PC-3 (cell line): ENCODE measurements at regions not wholly inside any gene's neighbourhood (a gene's known extent, or its start where the extent isn't known, plus 50 kb on each side); places are given as distances from the start of the nearest gene placed in this dataset.
A peak's percentile ranks its signal among the peaks of the same experiment; 100 is the strongest.

Experiments
- ATAC-seq: fragments of 200-7000 bp; cut with Tn5 transposase; 2 replicates; pipeline ENCODE4 v1.9.1; 2020; ENCODE audit warnings: mild to moderate bottlenecking, moderate library complexity
- BruUV-seq: library from RNA; stranded (reverse); fragments of 400-500 nt; replicated peaks from 2 replicates; lab custom pipeline; 2021; lab: Mats Ljungman, UMichigan
- CTCF ChIA-PET: fragments of 300-600 bp; sonication (Branson Sonifier 250); formaldehyde crosslinking; loops from one replicate; lab custom pipeline; 2022; ENCODE audit warnings: antibody characterized with exemption; lab: Charles Lee
- POLR2A ChIA-PET: fragments of 300-600 bp; sonication (Branson Sonifier 250); formaldehyde crosslinking; loops from one replicate; lab custom pipeline; 2022; ENCODE audit warnings: antibody characterized with exemption; ENCODE audit not compliant: unreplicated experiment; lab: Charles Lee
- DNase-seq: peaks from one replicate; pipeline ENCODE4 v3.0.0-alpha.2; 2015
- H2AFZ ChIP-seq: fragments of 300-600 bp; sonication (generic); 2 replicates; pipeline ENCODE4 v1.6.0; 2016; ENCODE audit warnings: antibody characterized with exemption, low read length
- H3F3A ChIP-seq: fragments of 300-600 bp; sonication (generic); one replicate; pipeline ENCODE4 v1.6.0; 2017; ENCODE audit warnings: antibody characterized with exemption, low read length, control low read depth, mild to moderate bottlenecking; ENCODE audit not compliant: unreplicated experiment
- H3K27ac ChIP-seq: fragments of 300-600 bp; sonication (generic); 2 replicates; pipeline ENCODE4 v1.5.1; 2016; ENCODE audit warnings: mild to moderate bottlenecking, low read length
- H3K27me3 ChIP-seq: fragments of 300-600 bp; sonication (generic); 2 replicates; pipeline ENCODE4 v1.6.1; 2016; ENCODE audit warnings: low read length, mixed read lengths
- H3K36me3 ChIP-seq: fragments of 300-600 bp; sonication (generic); 2 replicates; pipeline ENCODE4 v1.6.1; 2016; ENCODE audit warnings: low read depth, mixed run types, low read length, mixed read lengths
- H3K4me1 ChIP-seq: fragments of 300-600 bp; sonication (generic); 2 replicates; pipeline ENCODE4 v1.5.1; 2016; ENCODE audit warnings: low read length; ENCODE audit not compliant: insufficient read depth
- H3K4me2 ChIP-seq: fragments of 300-600 bp; sonication (generic); 2 replicates; pipeline ENCODE4 v1.6.0; 2016; ENCODE audit warnings: low read length
- H3K4me3 ChIP-seq: fragments of 300-600 bp; sonication (generic); 2 replicates; pipeline ENCODE4 v1.5.1; 2016; ENCODE audit warnings: mild to moderate bottlenecking, low read length, mixed read lengths
- H3K79me2 ChIP-seq: fragments of 300-600 bp; sonication (generic); 2 replicates; pipeline ENCODE4 v1.6.1; 2017; ENCODE audit warnings: low read length, mixed read lengths
- H3K9ac ChIP-seq: fragments of 300-600 bp; sonication (generic); 2 replicates; pipeline ENCODE4 v1.6.0; 2016; ENCODE audit warnings: mild to moderate bottlenecking, low read length
- H3K9me2 ChIP-seq: fragments of 300-600 bp; sonication (generic); replicated peaks from 2 replicates; pipeline ENCODE4 v1.6.1; 2016; ENCODE audit warnings: mixed run types, low read length, mixed read lengths
- H3K9me3 ChIP-seq: fragments of 300-600 bp; sonication (generic); 2 replicates; pipeline ENCODE4 v1.6.1; 2016; ENCODE audit warnings: low read length, mixed read lengths
- H4K20me1 ChIP-seq: fragments of 300-600 bp; sonication (generic); 2 replicates; pipeline ENCODE4 v1.6.1; 2016; ENCODE audit warnings: low read length, mixed read lengths
- EZH2 ChIP-seq: fragments of 300-600 bp; sonication (generic); IDR thresholded peaks from one replicate; pipeline ENCODE4 v1.6.1; 2017; ENCODE audit warnings: antibody characterized with exemption, mild to moderate bottlenecking, low read length; ENCODE audit not compliant: unreplicated experiment
- EZH2phosphoT487 ChIP-seq: fragments of 300-600 bp; sonication (generic); IDR thresholded peaks from 2 replicates; pipeline ENCODE4 v1.6.1; 2018; ENCODE audit warnings: mild to moderate bottlenecking, antibody characterized with exemption, low read length, borderline replicate concordance
- intact Hi-C: fragments of 100-400 bp; cut with micrococcal nuclease; formaldehyde crosslinking; loops from 2 replicates; pipeline ENCODE4 v1.9.0; 2023
- TF ChIP-seq, protein P1 (sequence below): fragments of 300-600 bp; sonication (generic); conservative IDR thresholded peaks from 2 replicates; pipeline ENCODE4 v1.5.1; 2017; ENCODE audit warnings: antibody characterized with exemption, low read depth, mild to moderate bottlenecking, low read length

DNA sequence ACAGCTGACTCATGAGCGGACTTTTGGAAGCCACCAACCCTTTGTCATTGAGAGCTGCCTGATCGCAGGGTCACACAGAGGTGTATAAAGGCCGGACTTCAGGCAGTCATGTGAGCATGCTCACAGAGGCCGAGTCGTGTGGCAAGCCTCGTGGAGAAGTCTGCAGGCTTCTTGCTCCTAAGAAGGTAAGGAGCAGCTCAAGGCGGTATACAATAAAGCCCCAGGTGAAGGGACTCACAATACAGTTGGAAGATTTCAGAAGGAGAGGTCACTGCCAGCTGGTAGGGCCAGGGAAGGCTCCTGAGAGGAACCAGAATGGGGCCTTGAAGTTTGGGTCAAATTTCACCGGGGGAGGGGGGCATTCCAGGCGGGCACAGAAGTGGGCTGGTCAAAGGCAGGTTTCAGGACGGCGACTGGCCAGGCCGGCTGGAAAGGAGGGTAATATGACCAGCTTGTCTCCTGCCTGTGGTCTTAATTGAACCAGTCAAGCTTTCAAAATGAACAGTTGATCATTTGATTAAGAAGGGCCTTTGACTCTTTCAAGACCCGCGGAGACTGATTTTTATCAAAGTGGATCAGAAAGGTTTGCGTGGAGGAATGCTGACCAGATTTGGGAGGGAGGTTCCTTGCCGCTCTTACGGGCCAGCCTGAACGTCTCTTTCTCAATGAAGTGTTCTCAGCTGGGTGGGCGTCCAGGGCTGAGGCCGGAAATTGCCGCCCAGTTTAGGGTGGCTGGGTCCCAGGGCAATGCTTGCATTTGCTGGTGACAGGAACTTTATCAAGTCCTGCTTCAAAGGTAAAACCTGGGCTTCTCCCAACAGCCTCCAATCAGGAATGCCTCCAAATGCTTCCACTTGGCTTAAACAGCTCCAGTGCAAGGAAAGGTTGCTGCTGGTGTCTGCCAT, 178.6 kb downstream of the EMX2 start:
- POLR2A ChIA-PET: no interaction called here
- Histone ChIP-seq H3K27me3 (peaks cover 24% of the 10 kb centered on the region), H3K9me2 (no peaks in the 10 kb centered on the region), H3K4me1 (no peaks in the 10 kb centered on the region), H3K9ac (no peak overlapping the region), H3K4me2 (no peak overlapping the region), H2AFZ (no peak overlapping the region), H3F3A (no peaks in the 10 kb centered on the region), H4K20me1 (no peaks in the 10 kb centered on the region), H3K27ac (no peak overlapping the region), H3K9me3 (no peaks in the 10 kb centered on the region), H3K4me3 (no peak overlapping the region), H3K79me2 (no peaks in the 10 kb centered on the region), H3K36me3 (no peaks in the 10 kb centered on the region)
- ATAC-seq (no peak), DNase-seq (no peak)
- no TSS peak for BruUV-seq
- no peak for TF ChIP-seq EZH2phosphoT487
- no peak for TF ChIP-seq EZH2
- TF ChIP-seq, protein P1, sequence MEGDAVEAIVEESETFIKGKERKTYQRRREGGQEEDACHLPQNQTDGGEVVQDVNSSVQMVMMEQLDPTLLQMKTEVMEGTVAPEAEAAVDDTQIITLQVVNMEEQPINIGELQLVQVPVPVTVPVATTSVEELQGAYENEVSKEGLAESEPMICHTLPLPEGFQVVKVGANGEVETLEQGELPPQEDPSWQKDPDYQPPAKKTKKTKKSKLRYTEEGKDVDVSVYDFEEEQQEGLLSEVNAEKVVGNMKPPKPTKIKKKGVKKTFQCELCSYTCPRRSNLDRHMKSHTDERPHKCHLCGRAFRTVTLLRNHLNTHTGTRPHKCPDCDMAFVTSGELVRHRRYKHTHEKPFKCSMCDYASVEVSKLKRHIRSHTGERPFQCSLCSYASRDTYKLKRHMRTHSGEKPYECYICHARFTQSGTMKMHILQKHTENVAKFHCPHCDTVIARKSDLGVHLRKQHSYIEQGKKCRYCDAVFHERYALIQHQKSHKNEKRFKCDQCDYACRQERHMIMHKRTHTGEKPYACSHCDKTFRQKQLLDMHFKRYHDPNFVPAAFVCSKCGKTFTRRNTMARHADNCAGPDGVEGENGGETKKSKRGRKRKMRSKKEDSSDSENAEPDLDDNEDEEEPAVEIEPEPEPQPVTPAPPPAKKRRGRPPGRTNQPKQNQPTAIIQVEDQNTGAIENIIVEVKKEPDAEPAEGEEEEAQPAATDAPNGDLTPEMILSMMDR: no peak
- CTCF ChIA-PET: no interaction called here
- intact Hi-C loops: no loop called here

DNA sequence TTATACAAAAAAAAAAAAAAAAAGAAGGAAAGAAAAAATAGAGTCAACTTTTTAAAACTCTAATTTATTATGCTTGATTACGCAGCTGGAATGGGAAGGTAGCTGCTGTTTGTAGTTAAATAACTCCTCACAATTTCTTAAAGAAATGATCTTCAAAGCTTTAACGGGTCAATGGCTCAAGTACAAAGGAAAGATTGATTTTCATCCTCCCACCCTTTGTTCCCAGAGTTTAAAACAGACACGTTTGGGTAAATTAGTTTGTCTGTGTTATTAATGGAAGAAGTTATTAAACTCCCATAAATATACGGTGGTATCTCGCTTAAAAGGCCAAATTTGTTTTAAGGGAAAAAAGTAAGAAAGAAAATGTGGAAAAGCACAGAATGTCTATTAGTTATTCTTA, 179.3 kb downstream of the EMX2 start:
- no peak overlapping the region for H3K27ac ChIP-seq
- ChIA-PET CTCF (no interaction called here), POLR2A (no interaction called here)
- no peaks in the 10 kb centered on the region for H3K9me3 ChIP-seq
- no TSS peak for BruUV-seq
- H3K4me2 ChIP-seq: no peak overlapping the region
- H3K4me3 ChIP-seq: no peak overlapping the region
- H3K36me3 ChIP-seq: no peaks in the 10 kb centered on the region
- no peaks in the 10 kb centered on the region for H4K20me1 ChIP-seq
- H3K9ac ChIP-seq: no peak overlapping the region
- DNase-seq (no peak), ATAC-seq (no peak)
- intact Hi-C loops: no loop called here
- no peak overlapping the region for H2AFZ ChIP-seq
- TF ChIP-seq EZH2phosphoT487: no peak
- TF ChIP-seq, protein P1: no peak
- TF ChIP-seq EZH2: no peak
- no peaks in the 10 kb centered on the region for H3F3A ChIP-seq
- no peaks in the 10 kb centered on the region for H3K4me1 ChIP-seq
- H3K27me3 ChIP-seq: peaks cover 28% of the 10 kb centered on the region
- no peaks in the 10 kb centered on the region for H3K79me2 ChIP-seq
- no peaks in the 10 kb centered on the region for H3K9me2 ChIP-seq

DNA sequence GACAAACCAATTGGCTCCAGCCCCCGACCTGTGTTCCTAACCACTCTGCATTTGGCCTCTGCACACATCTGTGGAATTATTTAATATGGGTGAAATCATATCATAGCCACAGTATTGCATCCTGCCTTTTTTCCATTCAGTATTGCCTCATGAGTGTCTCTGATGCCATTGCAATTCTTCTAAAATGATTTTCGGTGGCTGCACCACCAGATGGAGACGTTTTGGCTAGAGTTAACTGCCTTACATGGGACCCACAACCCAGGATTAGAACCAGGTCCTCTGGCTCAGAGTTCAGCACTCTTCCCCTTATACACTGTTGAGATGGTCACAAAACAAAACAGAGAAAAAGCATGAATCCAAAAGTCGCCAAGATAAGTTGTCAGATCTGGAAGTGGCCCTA, 180.8 kb downstream of the EMX2 start:
- Histone ChIP-seq H3K9me3 (no peaks in the 10 kb centered on the region), H2AFZ (no peak overlapping the region), H3K9ac (no peak overlapping the region), H3K9me2 (no peaks in the 10 kb centered on the region), H3K4me2 (no peak overlapping the region), H3K27me3 (peaks cover 31% of the 10 kb centered on the region), H3K4me1 (no peaks in the 10 kb centered on the region), H3K79me2 (no peaks in the 10 kb centered on the region), H4K20me1 (no peaks in the 10 kb centered on the region), H3K36me3 (no peaks in the 10 kb centered on the region), H3K27ac (no peak overlapping the region), H3F3A (no peaks in the 10 kb centered on the region), H3K4me3 (no peak overlapping the region)
- ATAC-seq: no peak
- ChIA-PET CTCF (no interaction called here), POLR2A (no interaction called here)
- DNase-seq: peak; percentile 12
- no TSS peak for BruUV-seq
- no peak for TF ChIP-seq EZH2phosphoT487
- TF ChIP-seq EZH2: no peak
- TF ChIP-seq, protein P1: peak; percentile 38; the same call in 1 of the 2 replicates
- intact Hi-C loops: no loop called here
